Small intestine (tissue), 7 donors: ENCODE measurements at regions not wholly inside any gene's neighbourhood (a gene's known extent, or its start where the extent isn't known, plus 50 kb on each side); places are given as distances from the start of the nearest gene placed in this dataset.

Experiments used
- DNase-seq, 2 donors: peaks; one replicate each; pipeline versions ENCODE4 v3.0.0 to v3.0.0-alpha.2; 2013
- FAIRE-seq: peaks from 2 replicates; lab custom pipeline; 2012; peaks lifted over from hg19 to GRCh38; lab: Jason Lieb, UNC
- H3K27ac ChIP-seq, 3 donors: one replicate each; pipeline ENCODE4 v1.5.1; 2013; ENCODE audit warnings: low read length in 2 of 3, mild to moderate bottlenecking in 2 of 3, control low read depth in 1 of 3, inconsistent platforms in 1 of 3, low read depth in 1 of 3, moderate library complexity in 1 of 3
- H3K27me3 ChIP-seq, 3 donors: one replicate each; pipeline ENCODE4 v1.6.1; 2013; ENCODE audit warnings: low read length in 3 of 3, inconsistent platforms in 1 of 3; ENCODE audit not compliant: control insufficient read depth in 3 of 3, insufficient read depth in 3 of 3
- H3K36me3 ChIP-seq, 3 donors: one replicate each; pipeline ENCODE4 v1.6.1; 2013; ENCODE audit warnings: low read length in 3 of 3, inconsistent platforms in 1 of 3, low read depth in 1 of 3, mild to moderate bottlenecking in 1 of 3, moderate library complexity in 1 of 3; ENCODE audit not compliant: control insufficient read depth in 3 of 3, insufficient read depth in 2 of 3
- H3K4me1 ChIP-seq, 3 donors: one replicate each; pipeline ENCODE4 v1.6.1; 2013; ENCODE audit warnings: low read length in 2 of 3, inconsistent platforms in 1 of 3, low read depth in 1 of 3, mild to moderate bottlenecking in 1 of 3, moderate library complexity in 1 of 3; ENCODE audit not compliant: control insufficient read depth in 3 of 3, insufficient read depth in 2 of 3
- H3K4me3 ChIP-seq, 3 donors: one replicate each; pipeline ENCODE4 v1.5.1; 2013; ENCODE audit warnings: low read length in 3 of 3, control low read depth in 1 of 3, inconsistent platforms in 1 of 3, low read depth in 1 of 3, mild to moderate bottlenecking in 1 of 3, moderate library complexity in 1 of 3
- H3K9me3 ChIP-seq, 2 donors: one replicate each; pipeline ENCODE4 v1.6.1; 2013; ENCODE audit warnings: low read depth in 1 of 2, low read length in 1 of 2; ENCODE audit not compliant: control insufficient read depth in 2 of 2, insufficient read depth in 1 of 2
- WGBS, 3 donors: extraction: QIAGEN DNeasy Blood & Tissue Kit; methylation state at CpG; one replicate each; pipeline ENCODE4 v1.1.7; 2013; 5-methylcytosine and 5-hydroxymethylcytosine counted together
- donor health status: healthy with polysubstance abuse.
- donor health status: control.
- donor health status: control.
- donor health status: Bipolar disorder and iron deficiency.
- donor health status: healthy.

GRCh38 chr4:20395160-20395773, 143.6 kb downstream of the SLIT2 start:
- H3K4me1 ChIP-seq, result no peaks in the 10 kb centered on the region
- H3K9me3 ChIP-seq, result no peaks in the 10 kb centered on the region
- H3K27me3 ChIP-seq, result no peaks in the 10 kb centered on the region
- no peak overlapping the region for H3K27ac ChIP-seq
- H3K4me3 ChIP-seq, result no peak overlapping the region
- WGBS, 3 donors, result 13 to 25% (median 16%) methylated on average over 3 of the region's 3 CpGs
- no peaks in the 10 kb centered on the region for H3K36me3 ChIP-seq
- DNase-seq (peak; percentile 36 to 59), FAIRE-seq (no peak)

- H3K4me1 ChIP-seq, result no peaks in the 10 kb centered on the region
- no peak overlapping the region for H3K27ac ChIP-seq
- no peaks in the 10 kb centered on the region for H3K9me3 ChIP-seq
- no peaks in the 10 kb centered on the region for H3K36me3 ChIP-seq
- no peak for DNase-seq
- 57 to 69% (median 61%) methylated on average over 2 of the region's 2 CpGs for WGBS, 3 donors
- FAIRE-seq, result no peak
- H3K27me3 ChIP-seq, result peaks cover 0 to 2% (median 0%) of the 10 kb centered on the region in 3 donors
- no peak overlapping the region for H3K4me3 ChIP-seq
Measured at GRCh38 chr4:20403290-20403689, 151.6 kb downstream of the SLIT2 start.

- no peak overlapping the region for H3K27ac ChIP-seq
- H3K27me3 ChIP-seq, result peaks cover 0 to 2% (median 0%) of the 10 kb centered on the region in 3 donors
- DNase-seq, result no peak
- H3K4me1 ChIP-seq, result no peaks in the 10 kb centered on the region
- 89 to 94% (median 90%) methylated on average over 1 of the region's 1 CpG for WGBS, 3 donors
- H3K4me3 ChIP-seq, result no peak overlapping the region
- FAIRE-seq, result no peak
- no peaks in the 10 kb centered on the region for H3K9me3 ChIP-seq
- H3K36me3 ChIP-seq, result no peaks in the 10 kb centered on the region
Measured at GRCh38 chr4:20403846-20404245, 152.1 kb downstream of the SLIT2 start.

GRCh38 chr4:20408611-20409010, 156.9 kb downstream of the SLIT2 start:
- 77 to 84% (median 81%) methylated on average over 3 of the region's 3 CpGs for WGBS, 3 donors
- H3K4me1 ChIP-seq, result no peaks in the 10 kb centered on the region
- no peaks in the 10 kb centered on the region for H3K36me3 ChIP-seq
- H3K9me3 ChIP-seq, result no peaks in the 10 kb centered on the region
- no peak overlapping the region for H3K4me3 ChIP-seq
- H3K27ac ChIP-seq, result no peak overlapping the region
- FAIRE-seq (no peak), DNase-seq (no peak)
- no peaks in the 10 kb centered on the region for H3K27me3 ChIP-seq

- Histone ChIP-seq H3K4me3 (no peak overlapping the region), H3K9me3 (no peaks in the 10 kb centered on the region), H3K4me1 (no peaks in the 10 kb centered on the region), H3K27ac (no peak overlapping the region), H3K27me3 (no peaks in the 10 kb centered on the region), H3K36me3 (no peaks in the 10 kb centered on the region)
- WGBS, 3 donors, result 67 to 79% (median 71%) methylated on average over 1 of the region's 1 CpG
- no peak for DNase-seq
- no peak for FAIRE-seq
Measured at GRCh38 chr4:20412072-20412471, 160.4 kb downstream of the SLIT2 start.

GRCh38 chr4:20416800-20417199, 165.1 kb downstream of the SLIT2 start:
- no peaks in the 10 kb centered on the region for H3K36me3 ChIP-seq
- no peak overlapping the region for H3K27ac ChIP-seq
- H3K27me3 ChIP-seq, result no peaks in the 10 kb centered on the region
- WGBS, 3 donors, result 93 to 100% (median 93%) methylated on average over 1 of the region's 1 CpG
- no peaks in the 10 kb centered on the region for H3K9me3 ChIP-seq
- no peak for FAIRE-seq
- H3K4me1 ChIP-seq, result no peaks in the 10 kb centered on the region
- no peak for DNase-seq
- H3K4me3 ChIP-seq, result no peak overlapping the region

- H3K4me1 ChIP-seq, result no peaks in the 10 kb centered on the region
- WGBS, 3 donors, result 3 to 10% (median 3%) methylated on average over 4 of the region's 4 CpGs
- no peak overlapping the region for H3K4me3 ChIP-seq
- no peaks in the 10 kb centered on the region for H3K27me3 ChIP-seq
- peak; percentile 70 to 78 for DNase-seq
- no peak overlapping the region for H3K27ac ChIP-seq
- peak; percentile 70 for FAIRE-seq
- H3K36me3 ChIP-seq, result no peaks in the 10 kb centered on the region
- no peaks in the 10 kb centered on the region for H3K9me3 ChIP-seq
Measured at GRCh38 chr4:20418861-20419451, 167.3 kb downstream of the SLIT2 start.

- DNase-seq (no peak), FAIRE-seq (no peak)
- whole genome bisulfite sequencing, 3 donors, result 75 to 81% (median 78%) methylated on average over 3 of the region's 3 CpGs
- H3K36me3 ChIP-seq, result no peaks in the 10 kb centered on the region
- H3K4me1 ChIP-seq, result no peaks in the 10 kb centered on the region
- no peaks in the 10 kb centered on the region for H3K27me3 ChIP-seq
- H3K4me3 ChIP-seq, result no peak overlapping the region
- H3K27ac ChIP-seq, result no peak overlapping the region
- no peaks in the 10 kb centered on the region for H3K9me3 ChIP-seq
Measured at GRCh38 chr4:20420916-20421602, 169.4 kb downstream of the SLIT2 start.
